HEK293 (cell line): ENCODE measurements at regions not wholly inside any gene's neighbourhood (a gene's known extent, or its start where the extent isn't known, plus 50 kb on each side); places are given as distances from the start of the nearest gene placed in this dataset.
A peak's percentile ranks its signal among the peaks of the same experiment; 100 is the strongest.

Experiments
- CTCF ChIA-PET: fragments of 350-600 bp; formaldehyde crosslinking; extraction: SDS; loops from one replicate; lab custom pipeline; 2021; ENCODE audit warnings: antibody characterized with exemption; lab: Yijun Ruan, JAX
- POLR2A ChIA-PET: fragments of 300-600 bp; formaldehyde crosslinking; extraction: SDS; loops from one replicate; lab custom pipeline; 2020; ENCODE audit warnings: antibody characterized with exemption, inconsistent platforms; lab: Yijun Ruan, JAX
- H3K27ac ChIP-seq: fragments of 200-500 bp; sonication (Bioruptor generic); 2 replicates; pipeline ENCODE4 v1.5.1; 2014; ENCODE audit warnings: low read depth, low read length, control low read depth, inconsistent platforms; ENCODE audit errors: extremely low read depth
- H3K36me3 ChIP-seq, 2 experiments: fragments of 200-500 bp in 1 of 2; sonication (Bioruptor generic) in 1 of 2; 1 replicate in 1 of 2; 2 replicates in 1 of 2; pipeline ENCODE4 v1.5.1; 2014 to 2017; ENCODE audit warnings: inconsistent platforms in 2 of 2, low read length in 2 of 2; ENCODE audit not compliant: control insufficient read depth in 2 of 2, insufficient read depth in 1 of 2
- H3K4me1 ChIP-seq: fragments of 200-500 bp; sonication (Bioruptor generic); 2 replicates; pipeline ENCODE4 v1.5.1; 2014; ENCODE audit warnings: mild to moderate bottlenecking, low read length, inconsistent platforms; ENCODE audit not compliant: control insufficient read depth, insufficient read depth
- H3K4me3 ChIP-seq: 2 replicates; pipeline ENCODE4 v1.5.1; 2011; ENCODE audit warnings: low read depth, mild to moderate bottlenecking, control low read depth, low read length, moderate library complexity
- H3K9me3 ChIP-seq: fragments of 200-500 bp; sonication (Bioruptor generic); 2 replicates; pipeline ENCODE4 v1.5.1; 2014; ENCODE audit warnings: low read depth, low read length, inconsistent platforms; ENCODE audit not compliant: control insufficient read depth, insufficient read depth
- HOXA7 ChIP-seq: sonication (generic); formaldehyde crosslinking; IDR thresholded peaks from 2 replicates; pipeline ENCODE4 v1.8.1; 2022; ENCODE audit warnings: missing genetic modification reagents, borderline replicate concordance
- KLF10 ChIP-seq: fragments of 450-650 bp; IDR thresholded peaks from 2 replicates; pipeline ENCODE4 v1.5.1; 2018; ENCODE audit warnings: missing biosample characterization, mild to moderate bottlenecking, missing genetic modification characterization
- PRDM1 ChIP-seq: fragments of 450-650 bp; formaldehyde crosslinking; IDR thresholded peaks from 2 replicates; pipeline ENCODE4; 2016; ENCODE audit warnings: missing biosample characterization, missing genetic modification characterization
- SCRT2 ChIP-seq: fragments of 450-650 bp; formaldehyde crosslinking; IDR thresholded peaks from 2 replicates; pipeline ENCODE4 v1.5.1; 2016; ENCODE audit warnings: missing biosample characterization, missing genetic modification characterization
- ZBTB20 ChIP-seq: fragments of 450-650 bp; formaldehyde crosslinking; IDR thresholded peaks from 2 replicates; pipeline ENCODE4 v1.5.1; 2016; ENCODE audit warnings: missing biosample characterization, missing genetic modification characterization
- ZEB2 ChIP-seq: fragments of 450-650 bp; formaldehyde crosslinking; IDR thresholded peaks from 2 replicates; pipeline ENCODE4 v1.5.1; 2016; ENCODE audit warnings: missing biosample characterization, missing genetic modification characterization
- ZNF404 ChIP-seq: fragments of 450-650 bp; formaldehyde crosslinking; IDR thresholded peaks from 2 replicates; pipeline ENCODE4 v1.5.1; 2017; ENCODE audit warnings: missing biosample characterization, missing genetic modification characterization
- ZNF555 ChIP-seq: fragments of 450-650 bp; formaldehyde crosslinking; conservative IDR thresholded peaks from 2 replicates; pipeline ENCODE4 v1.5.1; 2017; ENCODE audit warnings: missing biosample characterization, mild to moderate bottlenecking, missing genetic modification characterization, inconsistent platforms
- TF ChIP-seq, protein P1 (sequence below): fragments of 450-650 bp; formaldehyde crosslinking; IDR thresholded peaks from 2 replicates; pipeline ENCODE4 v1.5.1; 2017; ENCODE audit warnings: missing biosample characterization, missing genetic modification characterization
- TF ChIP-seq, protein P2 (sequence below): fragments of 450-650 bp; formaldehyde crosslinking; IDR thresholded peaks from 2 replicates; pipeline ENCODE4 v1.5.1; 2016; ENCODE audit warnings: missing biosample characterization, missing genetic modification characterization
- TF ChIP-seq, protein P3 (sequence below): fragments of 450-650 bp; formaldehyde crosslinking; IDR thresholded peaks from 2 replicates; pipeline ENCODE4 v1.5.1; 2016; ENCODE audit warnings: missing biosample characterization, missing genetic modification characterization
- TF ChIP-seq, protein P4 (sequence below): fragments of 450-650 bp; formaldehyde crosslinking; IDR thresholded peaks from 2 replicates; pipeline ENCODE4 v1.5.0; 2017; ENCODE audit warnings: missing biosample characterization, missing genetic modification characterization, borderline replicate concordance
- TF ChIP-seq, protein P5 (sequence below): fragments of 450-650 bp; formaldehyde crosslinking; IDR thresholded peaks from 2 replicates; pipeline ENCODE4 v1.5.1; 2017; ENCODE audit warnings: missing biosample characterization, missing genetic modification characterization

DNA sequence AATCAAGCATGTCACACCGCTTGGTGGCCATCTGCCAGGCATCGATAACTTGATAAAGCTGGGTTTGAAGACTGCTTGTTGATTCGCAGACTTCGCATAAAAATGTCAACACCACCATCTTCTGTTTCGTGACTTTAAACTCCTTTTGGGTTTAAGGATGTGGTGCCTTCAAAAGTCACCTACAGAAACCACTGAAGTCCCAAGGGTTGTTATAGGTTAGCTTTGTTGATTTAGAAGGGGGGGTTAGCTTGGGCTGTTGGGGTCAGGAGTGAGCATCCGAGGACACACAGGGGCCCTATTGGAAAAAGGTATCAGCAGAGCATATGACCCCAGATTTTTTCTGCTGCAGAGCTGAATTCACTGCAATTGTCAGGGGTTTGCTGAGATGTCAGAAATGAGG is 76.7 kb upstream of the SSTR4 start:
- 0 out of 2 replicates have a peak, but pooled peaks cover 2% of the 10 kb centered on the region for H3K4me1 ChIP-seq
- H3K9me3 ChIP-seq: no peaks in the 10 kb centered on the region
- no peaks in the 10 kb centered on the region for H3K36me3 ChIP-seq
- no peak for TF ChIP-seq KLF10 (tag by site-specific recombination)
- TF ChIP-seq, protein P1, sequence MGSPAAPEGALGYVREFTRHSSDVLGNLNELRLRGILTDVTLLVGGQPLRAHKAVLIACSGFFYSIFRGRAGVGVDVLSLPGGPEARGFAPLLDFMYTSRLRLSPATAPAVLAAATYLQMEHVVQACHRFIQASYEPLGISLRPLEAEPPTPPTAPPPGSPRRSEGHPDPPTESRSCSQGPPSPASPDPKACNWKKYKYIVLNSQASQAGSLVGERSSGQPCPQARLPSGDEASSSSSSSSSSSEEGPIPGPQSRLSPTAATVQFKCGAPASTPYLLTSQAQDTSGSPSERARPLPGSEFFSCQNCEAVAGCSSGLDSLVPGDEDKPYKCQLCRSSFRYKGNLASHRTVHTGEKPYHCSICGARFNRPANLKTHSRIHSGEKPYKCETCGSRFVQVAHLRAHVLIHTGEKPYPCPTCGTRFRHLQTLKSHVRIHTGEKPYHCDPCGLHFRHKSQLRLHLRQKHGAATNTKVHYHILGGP: no peak
- TF ChIP-seq PRDM1 (tag by site-specific recombination): no peak
- no peak for TF ChIP-seq HOXA7 (CRISPR knock-in tag)
- TF ChIP-seq, protein P2, sequence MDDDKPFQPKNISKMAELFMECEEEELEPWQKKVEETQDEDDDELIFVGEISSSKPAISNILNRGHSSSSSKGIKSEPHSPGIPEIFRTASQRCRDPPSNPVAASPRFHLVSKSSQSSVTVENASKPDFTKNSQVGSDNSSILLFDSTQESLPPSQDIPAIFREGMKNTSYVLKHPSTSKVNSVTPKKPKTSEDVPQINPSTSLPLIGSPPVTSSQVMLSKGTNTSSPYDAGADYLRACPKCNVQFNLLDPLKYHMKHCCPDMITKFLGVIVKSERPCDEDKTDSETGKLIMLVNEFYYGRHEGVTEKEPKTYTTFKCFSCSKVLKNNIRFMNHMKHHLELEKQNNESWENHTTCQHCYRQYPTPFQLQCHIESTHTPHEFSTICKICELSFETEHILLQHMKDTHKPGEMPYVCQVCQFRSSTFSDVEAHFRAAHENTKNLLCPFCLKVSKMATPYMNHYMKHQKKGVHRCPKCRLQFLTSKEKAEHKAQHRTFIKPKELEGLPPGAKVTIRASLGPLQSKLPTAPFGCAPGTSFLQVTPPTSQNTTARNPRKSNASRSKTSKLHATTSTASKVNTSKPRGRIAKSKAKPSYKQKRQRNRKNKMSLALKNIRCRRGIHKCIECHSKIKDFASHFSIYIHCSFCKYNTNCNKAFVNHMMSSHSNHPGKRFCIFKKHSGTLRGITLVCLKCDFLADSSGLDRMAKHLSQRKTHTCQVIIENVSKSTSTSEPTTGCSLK (tag by site-specific recombination): no peak
- TF ChIP-seq, protein P3, sequence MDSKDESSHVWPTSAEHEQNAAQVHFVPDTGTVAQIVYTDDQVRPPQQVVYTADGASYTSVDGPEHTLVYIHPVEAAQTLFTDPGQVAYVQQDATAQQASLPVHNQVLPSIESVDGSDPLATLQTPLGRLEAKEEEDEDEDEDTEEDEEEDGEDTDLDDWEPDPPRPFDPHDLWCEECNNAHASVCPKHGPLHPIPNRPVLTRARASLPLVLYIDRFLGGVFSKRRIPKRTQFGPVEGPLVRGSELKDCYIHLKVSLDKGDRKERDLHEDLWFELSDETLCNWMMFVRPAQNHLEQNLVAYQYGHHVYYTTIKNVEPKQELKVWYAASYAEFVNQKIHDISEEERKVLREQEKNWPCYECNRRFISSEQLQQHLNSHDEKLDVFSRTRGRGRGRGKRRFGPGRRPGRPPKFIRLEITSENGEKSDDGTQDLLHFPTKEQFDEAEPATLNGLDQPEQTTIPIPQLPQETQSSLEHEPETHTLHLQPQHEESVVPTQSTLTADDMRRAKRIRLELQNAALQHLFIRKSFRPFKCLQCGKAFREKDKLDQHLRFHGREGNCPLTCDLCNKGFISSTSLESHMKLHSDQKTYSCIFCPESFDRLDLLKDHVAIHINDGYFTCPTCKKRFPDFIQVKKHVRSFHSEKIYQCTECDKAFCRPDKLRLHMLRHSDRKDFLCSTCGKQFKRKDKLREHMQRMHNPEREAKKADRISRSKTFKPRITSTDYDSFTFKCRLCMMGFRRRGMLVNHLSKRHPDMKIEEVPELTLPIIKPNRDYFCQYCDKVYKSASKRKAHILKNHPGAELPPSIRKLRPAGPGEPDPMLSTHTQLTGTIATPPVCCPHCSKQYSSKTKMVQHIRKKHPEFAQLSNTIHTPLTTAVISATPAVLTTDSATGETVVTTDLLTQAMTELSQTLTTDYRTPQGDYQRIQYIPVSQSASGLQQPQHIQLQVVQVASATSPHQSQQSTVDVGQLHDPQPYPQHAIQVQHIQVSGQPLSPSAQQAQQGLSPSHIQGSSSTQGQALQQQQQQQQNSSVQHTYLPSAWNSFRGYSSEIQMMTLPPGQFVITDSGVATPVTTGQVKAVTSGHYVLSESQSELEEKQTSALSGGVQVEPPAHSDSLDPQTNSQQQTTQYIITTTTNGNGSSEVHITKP (tag by site-specific recombination): no peak
- TF ChIP-seq, protein P4, sequence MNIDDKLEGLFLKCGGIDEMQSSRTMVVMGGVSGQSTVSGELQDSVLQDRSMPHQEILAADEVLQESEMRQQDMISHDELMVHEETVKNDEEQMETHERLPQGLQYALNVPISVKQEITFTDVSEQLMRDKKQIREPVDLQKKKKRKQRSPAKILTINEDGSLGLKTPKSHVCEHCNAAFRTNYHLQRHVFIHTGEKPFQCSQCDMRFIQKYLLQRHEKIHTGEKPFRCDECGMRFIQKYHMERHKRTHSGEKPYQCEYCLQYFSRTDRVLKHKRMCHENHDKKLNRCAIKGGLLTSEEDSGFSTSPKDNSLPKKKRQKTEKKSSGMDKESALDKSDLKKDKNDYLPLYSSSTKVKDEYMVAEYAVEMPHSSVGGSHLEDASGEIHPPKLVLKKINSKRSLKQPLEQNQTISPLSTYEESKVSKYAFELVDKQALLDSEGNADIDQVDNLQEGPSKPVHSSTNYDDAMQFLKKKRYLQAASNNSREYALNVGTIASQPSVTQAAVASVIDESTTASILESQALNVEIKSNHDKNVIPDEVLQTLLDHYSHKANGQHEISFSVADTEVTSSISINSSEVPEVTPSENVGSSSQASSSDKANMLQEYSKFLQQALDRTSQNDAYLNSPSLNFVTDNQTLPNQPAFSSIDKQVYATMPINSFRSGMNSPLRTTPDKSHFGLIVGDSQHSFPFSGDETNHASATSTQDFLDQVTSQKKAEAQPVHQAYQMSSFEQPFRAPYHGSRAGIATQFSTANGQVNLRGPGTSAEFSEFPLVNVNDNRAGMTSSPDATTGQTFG (tag by site-specific recombination): no peak
- TF ChIP-seq ZNF555 (tag by site-specific recombination): no peak
- POLR2A ChIA-PET: no interaction called here
- no peak overlapping the region for H3K27ac ChIP-seq
- CTCF ChIA-PET: interaction anchor here (0.6 kb wide), 1 partner anchor 94 kb away, joined by 4 read pairs; no protein-coding TSS in a partner anchor
- no peak overlapping the region for H3K4me3 ChIP-seq

DNA sequence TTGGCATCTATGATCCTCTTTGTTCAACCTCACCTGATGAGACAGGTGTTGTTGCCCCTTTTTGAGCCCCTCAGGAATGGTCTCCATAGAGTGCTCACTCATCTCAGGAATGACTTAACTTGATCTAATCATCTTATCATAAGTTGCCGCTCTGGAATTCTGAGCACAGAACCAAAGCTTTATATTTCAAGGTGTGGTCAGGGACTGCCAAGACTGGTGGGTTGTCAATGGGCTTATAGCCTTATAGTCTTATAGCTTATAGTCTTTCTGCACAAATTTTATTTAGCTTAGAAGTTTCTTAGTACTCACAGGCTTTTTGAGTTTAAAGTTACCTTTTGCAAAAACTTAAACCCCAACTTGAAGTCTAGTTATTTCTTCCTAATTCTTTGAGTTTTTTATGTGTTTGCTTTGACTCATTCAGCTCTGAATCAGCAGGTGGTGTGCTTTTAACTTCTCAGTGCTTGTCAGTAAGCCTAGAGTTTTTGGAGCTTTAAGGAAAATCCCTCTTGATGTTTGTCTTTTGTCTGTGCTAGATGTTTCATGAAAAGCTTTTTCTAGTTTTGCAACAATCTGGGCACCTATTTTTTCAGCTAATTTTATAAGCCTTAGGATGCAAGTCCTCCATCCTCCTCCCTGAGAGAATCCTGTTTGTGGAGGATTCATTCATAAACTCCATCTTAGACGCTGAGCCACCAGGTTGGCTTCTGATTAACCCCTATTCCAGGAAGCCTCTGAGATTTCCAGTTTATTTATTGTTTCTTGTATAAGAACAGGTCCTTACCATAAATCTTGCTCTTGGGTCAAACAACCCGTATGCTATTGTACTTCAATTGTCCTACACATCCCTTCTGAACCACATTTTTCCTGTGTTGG is 72.3 kb upstream of the SSTR4 start:
- CTCF ChIA-PET: interaction anchor here (0.7 to 1.0 kb wide), 4 partner anchors 9 to 88 kb away, joined by 3 to 4 read pairs (median 3); no protein-coding TSS in a partner anchor
- H3K4me1 ChIP-seq: 0 out of 2 replicates have a peak, but pooled peaks cover 2% of the 10 kb centered on the region
- no peaks in the 10 kb centered on the region for H3K9me3 ChIP-seq
- TF ChIP-seq ZNF404 (tag by site-specific recombination): no peak
- TF ChIP-seq, protein P5, sequence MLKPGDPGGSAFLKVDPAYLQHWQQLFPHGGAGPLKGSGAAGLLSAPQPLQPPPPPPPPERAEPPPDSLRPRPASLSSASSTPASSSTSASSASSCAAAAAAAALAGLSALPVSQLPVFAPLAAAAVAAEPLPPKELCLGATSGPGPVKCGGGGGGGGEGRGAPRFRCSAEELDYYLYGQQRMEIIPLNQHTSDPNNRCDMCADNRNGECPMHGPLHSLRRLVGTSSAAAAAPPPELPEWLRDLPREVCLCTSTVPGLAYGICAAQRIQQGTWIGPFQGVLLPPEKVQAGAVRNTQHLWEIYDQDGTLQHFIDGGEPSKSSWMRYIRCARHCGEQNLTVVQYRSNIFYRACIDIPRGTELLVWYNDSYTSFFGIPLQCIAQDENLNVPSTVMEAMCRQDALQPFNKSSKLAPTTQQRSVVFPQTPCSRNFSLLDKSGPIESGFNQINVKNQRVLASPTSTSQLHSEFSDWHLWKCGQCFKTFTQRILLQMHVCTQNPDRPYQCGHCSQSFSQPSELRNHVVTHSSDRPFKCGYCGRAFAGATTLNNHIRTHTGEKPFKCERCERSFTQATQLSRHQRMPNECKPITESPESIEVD (tag by site-specific recombination): peak; percentile 40; the same call in 1 of the 2 replicates
- no peak for TF ChIP-seq SCRT2
- no peak for TF ChIP-seq ZBTB20 (tag by site-specific recombination)
- TF ChIP-seq ZEB2 (tag by site-specific recombination): no peak
- POLR2A ChIA-PET: no interaction called here
- no peaks in the 10 kb centered on the region for H3K36me3 ChIP-seq
- no peak overlapping the region for H3K27ac ChIP-seq
- H3K4me3 ChIP-seq: no peak overlapping the region
